MM.1S (cell line): ENCODE measurements at regions not wholly inside any gene's neighbourhood (a gene's known extent, or its start where the extent isn't known, plus 50 kb on each side); places are given as distances from the start of the nearest gene placed in this dataset.

Source experiments
- DNase-seq: peaks from one replicate; pipeline ENCODE4 v3.0.0-alpha.2; 2015
- H2AFZ ChIP-seq: fragments of 300-600 bp; sonication (generic); 2 replicates; pipeline ENCODE4 v1.6.0; 2016; ENCODE audit warnings: antibody characterized with exemption, low read length
- H3F3A ChIP-seq: fragments of 300-600 bp; sonication (generic); 2 replicates; pipeline ENCODE4 v1.6.1; 2016; ENCODE audit warnings: mild to moderate bottlenecking, antibody characterized with exemption, low read length, moderate library complexity, mixed read lengths; ENCODE audit not compliant: insufficient read depth
- H3K27ac ChIP-seq: fragments of 300-600 bp; sonication (generic); 2 replicates; pipeline ENCODE4 v1.5.1; 2016; ENCODE audit warnings: mild to moderate bottlenecking, low read length
- H3K27me3 ChIP-seq: fragments of 300-600 bp; sonication (generic); replicated peaks from 2 replicates; pipeline ENCODE4 v1.6.0; 2016; ENCODE audit warnings: low read length; ENCODE audit not compliant: insufficient read depth
- H3K36me3 ChIP-seq: fragments of 300-600 bp; sonication (generic); replicated peaks from 2 replicates; pipeline ENCODE4 v1.6.1; 2016; ENCODE audit warnings: mild to moderate bottlenecking, low read length, mixed read lengths; ENCODE audit not compliant: insufficient read depth
- H3K4me1 ChIP-seq: fragments of 300-600 bp; sonication (generic); 2 replicates; pipeline ENCODE4 v1.6.1; 2016; ENCODE audit warnings: low read length, mixed read lengths
- H3K4me2 ChIP-seq: fragments of 300-600 bp; sonication (generic); 2 replicates; pipeline ENCODE4 v1.6.0; 2016; ENCODE audit warnings: low read depth, low read length
- H3K4me3 ChIP-seq: fragments of 300-600 bp; sonication (generic); 2 replicates; pipeline ENCODE4 v1.5.1; 2016; ENCODE audit warnings: low read length, mixed read lengths
- H3K79me2 ChIP-seq: fragments of 300-600 bp; sonication (generic); 2 replicates; pipeline ENCODE4 v1.6.1; 2016; ENCODE audit warnings: mixed run types, low read length, mixed read lengths
- H3K9ac ChIP-seq: fragments of 300-600 bp; sonication (generic); 2 replicates; pipeline ENCODE4 v1.6.1; 2016; ENCODE audit warnings: low read length, mixed read lengths
- H3K9me2 ChIP-seq: fragments of 300-600 bp; sonication (generic); replicated peaks from 2 replicates; pipeline ENCODE4 v1.6.1; 2016; ENCODE audit warnings: mild to moderate bottlenecking, low read length, mixed read lengths; ENCODE audit not compliant: insufficient read depth
- H3K9me3 ChIP-seq: fragments of 300-600 bp; sonication (generic); replicated peaks from 2 replicates; pipeline ENCODE4 v1.6.1; 2016; ENCODE audit warnings: mild to moderate bottlenecking, low read length, mixed read lengths; ENCODE audit not compliant: insufficient read depth
- H4K20me1 ChIP-seq: fragments of 300-600 bp; sonication (generic); 2 replicates; pipeline ENCODE4 v1.6.1; 2016; ENCODE audit warnings: mild to moderate bottlenecking, low read length, moderate library complexity, mixed read lengths; ENCODE audit not compliant: insufficient read depth
- EZH2 ChIP-seq: fragments of 300-600 bp; sonication (generic); optimal IDR thresholded peaks from 2 replicates; pipeline ENCODE3; 2017; ENCODE audit warnings: low read depth, mild to moderate bottlenecking, antibody characterized with exemption, low read length, mixed read lengths
- EZH2phosphoT487 ChIP-seq: fragments of 300-600 bp; sonication (generic); IDR thresholded peaks from 2 replicates; pipeline ENCODE4 v1.6.1; 2018; ENCODE audit warnings: antibody characterized with exemption, low read length
- TF ChIP-seq, protein P1 (sequence below): fragments of 300-600 bp; sonication (generic); IDR thresholded peaks from 2 replicates; pipeline ENCODE4 v1.5.1; 2016; ENCODE audit warnings: antibody characterized with exemption, low read length, mixed read lengths

DNA sequence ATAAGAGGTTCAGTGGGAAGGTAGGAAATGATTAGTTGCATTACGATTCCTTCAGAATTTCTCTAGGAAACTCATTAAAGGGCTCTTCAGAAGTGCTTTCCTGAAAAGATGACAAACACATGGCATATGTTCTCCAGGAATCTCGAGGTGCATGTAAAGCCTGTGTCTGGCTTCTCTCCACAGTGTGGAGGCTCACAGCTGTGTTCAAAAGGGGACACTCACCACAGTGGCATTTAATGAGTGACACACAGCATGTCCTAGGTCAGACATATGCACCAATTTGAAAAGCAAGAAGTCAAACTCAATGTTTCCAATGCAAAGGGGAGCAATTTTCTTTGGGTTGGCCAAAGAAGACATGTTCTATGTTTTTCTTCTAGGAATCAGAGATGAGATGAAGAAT is 976.9 kb downstream of the MAT2B start:
- no peaks in the 10 kb centered on the region for H3K9me3 ChIP-seq
- H3F3A ChIP-seq, result no peaks in the 10 kb centered on the region

DNA sequence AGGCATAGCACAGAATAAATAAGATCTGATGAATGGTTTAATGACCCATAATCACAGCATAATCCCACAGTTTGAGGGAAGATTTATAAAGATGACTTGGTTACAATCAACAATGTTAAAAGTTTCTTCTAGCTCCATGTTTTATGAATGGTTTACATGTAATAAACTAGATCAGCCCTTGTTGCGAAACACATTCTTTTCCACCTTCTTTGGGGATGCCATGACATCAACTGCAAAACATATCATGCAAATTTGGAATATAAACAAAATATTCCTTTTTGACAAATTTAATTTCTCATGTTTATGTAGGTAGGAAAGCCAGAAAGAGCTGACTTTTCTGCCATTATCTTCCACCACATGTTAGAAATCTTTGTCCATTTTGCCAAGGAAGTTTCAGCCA is 979.5 kb downstream of the MAT2B start:
- TF ChIP-seq, protein P1, sequence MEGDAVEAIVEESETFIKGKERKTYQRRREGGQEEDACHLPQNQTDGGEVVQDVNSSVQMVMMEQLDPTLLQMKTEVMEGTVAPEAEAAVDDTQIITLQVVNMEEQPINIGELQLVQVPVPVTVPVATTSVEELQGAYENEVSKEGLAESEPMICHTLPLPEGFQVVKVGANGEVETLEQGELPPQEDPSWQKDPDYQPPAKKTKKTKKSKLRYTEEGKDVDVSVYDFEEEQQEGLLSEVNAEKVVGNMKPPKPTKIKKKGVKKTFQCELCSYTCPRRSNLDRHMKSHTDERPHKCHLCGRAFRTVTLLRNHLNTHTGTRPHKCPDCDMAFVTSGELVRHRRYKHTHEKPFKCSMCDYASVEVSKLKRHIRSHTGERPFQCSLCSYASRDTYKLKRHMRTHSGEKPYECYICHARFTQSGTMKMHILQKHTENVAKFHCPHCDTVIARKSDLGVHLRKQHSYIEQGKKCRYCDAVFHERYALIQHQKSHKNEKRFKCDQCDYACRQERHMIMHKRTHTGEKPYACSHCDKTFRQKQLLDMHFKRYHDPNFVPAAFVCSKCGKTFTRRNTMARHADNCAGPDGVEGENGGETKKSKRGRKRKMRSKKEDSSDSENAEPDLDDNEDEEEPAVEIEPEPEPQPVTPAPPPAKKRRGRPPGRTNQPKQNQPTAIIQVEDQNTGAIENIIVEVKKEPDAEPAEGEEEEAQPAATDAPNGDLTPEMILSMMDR, result no peak
- TF ChIP-seq EZH2phosphoT487, result no peak
- TF ChIP-seq EZH2, result no peak
- no peak overlapping the region for H3K4me2 ChIP-seq
- no peaks in the 10 kb centered on the region for H3K27me3 ChIP-seq
- H3K79me2 ChIP-seq, result no peaks in the 10 kb centered on the region
- H3K36me3 ChIP-seq, result no peaks in the 10 kb centered on the region
- no peaks in the 10 kb centered on the region for H4K20me1 ChIP-seq
- no peaks in the 10 kb centered on the region for H3F3A ChIP-seq
- no peaks in the 10 kb centered on the region for H3K4me1 ChIP-seq
- no peak overlapping the region for H2AFZ ChIP-seq
- H3K9ac ChIP-seq, result no peak overlapping the region
- H3K9me3 ChIP-seq, result no peaks in the 10 kb centered on the region
- DNase-seq, result no peak
- no peaks in the 10 kb centered on the region for H3K9me2 ChIP-seq
- no peak overlapping the region for H3K27ac ChIP-seq
- no peak overlapping the region for H3K4me3 ChIP-seq

More for the DNA sequence above, 976.9 kb downstream of the MAT2B start:
- Histone ChIP-seq H3K27me3 (no peaks in the 10 kb centered on the region), H3K79me2 (no peaks in the 10 kb centered on the region), H2AFZ (no peak overlapping the region), H3K9me2 (no peaks in the 10 kb centered on the region), H3K36me3 (no peaks in the 10 kb centered on the region), H3K27ac (no peak overlapping the region), H3K9ac (no peak overlapping the region), H3K4me1 (no peaks in the 10 kb centered on the region), H4K20me1 (no peaks in the 10 kb centered on the region), H3K4me2 (no peak overlapping the region), H3K4me3 (no peak overlapping the region)
- no peak for DNase-seq
- TF ChIP-seq EZH2phosphoT487 (no peak), EZH2 (no peak)
- TF ChIP-seq, protein P1, result no peak

DNA sequence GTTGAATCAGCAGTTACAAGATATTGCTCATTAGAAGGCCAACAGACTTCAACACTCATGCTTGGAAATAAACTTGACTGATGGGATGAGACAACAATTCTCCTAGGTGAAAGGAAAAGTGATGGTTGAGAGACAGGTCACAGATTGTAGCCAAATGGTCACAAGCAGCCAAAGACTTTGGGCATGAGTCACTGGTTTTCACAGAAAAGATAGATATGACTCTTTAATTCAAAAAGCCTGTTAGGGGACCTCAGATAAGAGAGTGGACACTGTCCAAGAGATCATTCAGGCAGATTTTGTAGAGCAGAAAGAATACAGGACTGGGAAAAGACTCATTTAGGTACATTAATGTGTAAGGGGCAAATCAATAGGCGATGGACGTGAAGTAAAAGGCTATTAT is 982.5 kb downstream of the MAT2B start:
- Histone ChIP-seq H3K27ac (no peak overlapping the region), H3F3A (no peaks in the 10 kb centered on the region), H3K4me2 (no peak overlapping the region), H3K4me3 (no peak overlapping the region), H3K9me3 (no peaks in the 10 kb centered on the region), H3K9ac (no peak overlapping the region), H2AFZ (no peak overlapping the region), H3K36me3 (no peaks in the 10 kb centered on the region), H3K9me2 (no peaks in the 10 kb centered on the region), H3K27me3 (no peaks in the 10 kb centered on the region), H3K4me1 (no peaks in the 10 kb centered on the region), H3K79me2 (no peaks in the 10 kb centered on the region), H4K20me1 (no peaks in the 10 kb centered on the region)
- TF ChIP-seq EZH2phosphoT487 (no peak), EZH2 (no peak)
- TF ChIP-seq, protein P1, result no peak
- DNase-seq, result no peak
